PC-3 (cell line): ENCODE measurements at regions not wholly inside any gene's neighbourhood (a gene's known extent, or its start where the extent isn't known, plus 50 kb on each side); places are given as distances from the start of the nearest gene placed in this dataset.

Experiments used
- ATAC-seq: fragments of 200-7000 bp; cut with Tn5 transposase; 2 replicates; pipeline ENCODE4 v1.9.1; 2020; ENCODE audit warnings: mild to moderate bottlenecking, moderate library complexity
- BruUV-seq: library from RNA; stranded (reverse); fragments of 400-500 nt; replicated peaks from 2 replicates; lab custom pipeline; 2021; lab: Mats Ljungman, UMichigan
- CTCF ChIA-PET: fragments of 300-600 bp; sonication (Branson Sonifier 250); formaldehyde crosslinking; loops from one replicate; lab custom pipeline; 2022; ENCODE audit warnings: antibody characterized with exemption; lab: Charles Lee
- POLR2A ChIA-PET: fragments of 300-600 bp; sonication (Branson Sonifier 250); formaldehyde crosslinking; loops from one replicate; lab custom pipeline; 2022; ENCODE audit warnings: antibody characterized with exemption; ENCODE audit not compliant: unreplicated experiment; lab: Charles Lee
- DNase-seq: peaks from one replicate; pipeline ENCODE4 v3.0.0-alpha.2; 2015
- H2AFZ ChIP-seq: fragments of 300-600 bp; sonication (generic); 2 replicates; pipeline ENCODE4 v1.6.0; 2016; ENCODE audit warnings: antibody characterized with exemption, low read length
- H3F3A ChIP-seq: fragments of 300-600 bp; sonication (generic); one replicate; pipeline ENCODE4 v1.6.0; 2017; ENCODE audit warnings: antibody characterized with exemption, low read length, control low read depth, mild to moderate bottlenecking; ENCODE audit not compliant: unreplicated experiment
- H3K27ac ChIP-seq: fragments of 300-600 bp; sonication (generic); 2 replicates; pipeline ENCODE4 v1.5.1; 2016; ENCODE audit warnings: mild to moderate bottlenecking, low read length
- H3K27me3 ChIP-seq: fragments of 300-600 bp; sonication (generic); 2 replicates; pipeline ENCODE4 v1.6.1; 2016; ENCODE audit warnings: low read length, mixed read lengths
- H3K36me3 ChIP-seq: fragments of 300-600 bp; sonication (generic); 2 replicates; pipeline ENCODE4 v1.6.1; 2016; ENCODE audit warnings: low read depth, mixed run types, low read length, mixed read lengths
- H3K4me1 ChIP-seq: fragments of 300-600 bp; sonication (generic); 2 replicates; pipeline ENCODE4 v1.5.1; 2016; ENCODE audit warnings: low read length; ENCODE audit not compliant: insufficient read depth
- H3K4me2 ChIP-seq: fragments of 300-600 bp; sonication (generic); 2 replicates; pipeline ENCODE4 v1.6.0; 2016; ENCODE audit warnings: low read length
- H3K4me3 ChIP-seq: fragments of 300-600 bp; sonication (generic); 2 replicates; pipeline ENCODE4 v1.5.1; 2016; ENCODE audit warnings: mild to moderate bottlenecking, low read length, mixed read lengths
- H3K79me2 ChIP-seq: fragments of 300-600 bp; sonication (generic); 2 replicates; pipeline ENCODE4 v1.6.1; 2017; ENCODE audit warnings: low read length, mixed read lengths
- H3K9ac ChIP-seq: fragments of 300-600 bp; sonication (generic); 2 replicates; pipeline ENCODE4 v1.6.0; 2016; ENCODE audit warnings: mild to moderate bottlenecking, low read length
- H3K9me2 ChIP-seq: fragments of 300-600 bp; sonication (generic); replicated peaks from 2 replicates; pipeline ENCODE4 v1.6.1; 2016; ENCODE audit warnings: mixed run types, low read length, mixed read lengths
- H3K9me3 ChIP-seq: fragments of 300-600 bp; sonication (generic); 2 replicates; pipeline ENCODE4 v1.6.1; 2016; ENCODE audit warnings: low read length, mixed read lengths
- H4K20me1 ChIP-seq: fragments of 300-600 bp; sonication (generic); 2 replicates; pipeline ENCODE4 v1.6.1; 2016; ENCODE audit warnings: low read length, mixed read lengths
- CTCF ChIP-seq: fragments of 300-600 bp; sonication (generic); conservative IDR thresholded peaks from 2 replicates; pipeline ENCODE4 v1.5.1; 2017; ENCODE audit warnings: antibody characterized with exemption, low read depth, mild to moderate bottlenecking, low read length
- EZH2 ChIP-seq: fragments of 300-600 bp; sonication (generic); IDR thresholded peaks from one replicate; pipeline ENCODE4 v1.6.1; 2017; ENCODE audit warnings: antibody characterized with exemption, mild to moderate bottlenecking, low read length; ENCODE audit not compliant: unreplicated experiment
- EZH2phosphoT487 ChIP-seq: fragments of 300-600 bp; sonication (generic); IDR thresholded peaks from 2 replicates; pipeline ENCODE4 v1.6.1; 2018; ENCODE audit warnings: mild to moderate bottlenecking, antibody characterized with exemption, low read length, borderline replicate concordance
- intact Hi-C: fragments of 100-400 bp; cut with micrococcal nuclease; formaldehyde crosslinking; loops from 2 replicates; pipeline ENCODE4 v1.9.0; 2023

GRCh38 chr14:85280074-85280473 is 249.9 kb upstream of the FLRT2 start:
- no peaks in the 10 kb centered on the region for H3K36me3 ChIP-seq
- DNase-seq (peak; percentile 22), ATAC-seq (no peak)
- H3K79me2 ChIP-seq, result no peaks in the 10 kb centered on the region
- H3K9ac ChIP-seq, result no peak overlapping the region
- H3F3A ChIP-seq, result no peaks in the 10 kb centered on the region
- peaks cover 8% of the 10 kb centered on the region; the same call in 1 of the 2 replicates for H3K9me3 ChIP-seq
- H3K4me3 ChIP-seq, result no peak overlapping the region
- TF ChIP-seq EZH2phosphoT487 (no peak), CTCF (no peak), EZH2 (no peak)
- no peak overlapping the region for H2AFZ ChIP-seq
- no peak overlapping the region for H3K4me2 ChIP-seq
- BruUV-seq, result no TSS peak
- no peaks in the 10 kb centered on the region for H3K9me2 ChIP-seq
- no peaks in the 10 kb centered on the region; the same call in 1 of the 2 replicates for H3K4me1 ChIP-seq
- intact Hi-C loops, result no loop called here
- ChIA-PET POLR2A (no interaction called here), CTCF (no interaction called here)
- no peak overlapping the region for H3K27ac ChIP-seq
- H4K20me1 ChIP-seq, result no peaks in the 10 kb centered on the region
- H3K27me3 ChIP-seq, result no peaks in the 10 kb centered on the region

GRCh38 chr14:85281921-85282320 is 248.0 kb upstream of the FLRT2 start:
- no peaks in the 10 kb centered on the region for H4K20me1 ChIP-seq
- ChIA-PET POLR2A (no interaction called here), CTCF (no interaction called here)
- no peaks in the 10 kb centered on the region; the same call in 1 of the 2 replicates for H3K4me1 ChIP-seq
- no peaks in the 10 kb centered on the region for H3K79me2 ChIP-seq
- no peaks in the 10 kb centered on the region for H3F3A ChIP-seq
- H3K27ac ChIP-seq, result no peak overlapping the region
- BruUV-seq, result no TSS peak
- H3K4me2 ChIP-seq, result no peak overlapping the region
- H3K36me3 ChIP-seq, result no peaks in the 10 kb centered on the region
- intact Hi-C loops, result no loop called here
- H3K9ac ChIP-seq, result no peak overlapping the region
- no peak overlapping the region for H2AFZ ChIP-seq
- no peaks in the 10 kb centered on the region for H3K27me3 ChIP-seq
- H3K9me2 ChIP-seq, result no peaks in the 10 kb centered on the region
- peaks cover 12% of the 10 kb centered on the region; the same call in 1 of the 2 replicates for H3K9me3 ChIP-seq
- H3K4me3 ChIP-seq, result no peak overlapping the region
- TF ChIP-seq EZH2 (no peak), CTCF (no peak), EZH2phosphoT487 (no peak)
- DNase-seq (no peak), ATAC-seq (no peak)

GRCh38 chr14:85288041-85288440 is 241.9 kb upstream of the FLRT2 start:
- H3K4me1 ChIP-seq, result no peaks in the 10 kb centered on the region
- no peak overlapping the region for H3K4me3 ChIP-seq
- H3K9ac ChIP-seq, result no peak overlapping the region
- no peaks in the 10 kb centered on the region for H4K20me1 ChIP-seq
- intact Hi-C loops, result no loop called here
- CTCF ChIA-PET, result no interaction called here
- no peaks in the 10 kb centered on the region for H3K27me3 ChIP-seq
- H3K9me3 ChIP-seq, result peaks cover 5% of the 10 kb centered on the region; the same call in 1 of the 2 replicates
- TF ChIP-seq EZH2 (no peak), CTCF (no peak), EZH2phosphoT487 (no peak)
- no peaks in the 10 kb centered on the region for H3F3A ChIP-seq
- H2AFZ ChIP-seq, result no peak overlapping the region
- H3K4me2 ChIP-seq, result no peak overlapping the region
- H3K9me2 ChIP-seq, result no peaks in the 10 kb centered on the region
- H3K79me2 ChIP-seq, result no peaks in the 10 kb centered on the region
- BruUV-seq, result no TSS peak
- DNase-seq (no peak), ATAC-seq (no peak)
- POLR2A ChIA-PET, result no interaction called here
- no peak overlapping the region for H3K27ac ChIP-seq
- no peaks in the 10 kb centered on the region for H3K36me3 ChIP-seq
